ENCODE measurements at regions not wholly inside any gene's neighbourhood (a gene's known extent, or its start where the extent isn't known, plus 50 kb on each side); places are given as distances from the start of the nearest gene placed in this dataset.

- Mint-ChIP-seq H3K9me3 (no peaks in the 10 kb centered on the region), H3K27me3 (peaks cover 19 to 26% of the 10 kb centered on the region in 2 donors), H3K36me3 (ENCODE audit: insufficient read depth) (no peaks in the 10 kb centered on the region), H3K4me3 (no peak overlapping the region), H3K4me1 (ENCODE audit: low read depth in 2 of 2) (peaks cover 0 to 3% of the 10 kb centered on the region in 2 donors), H3K27ac (no peak overlapping the region)
- ATAC-seq (replicated peaks) (no peak), DNase-seq (no peak)
Measured at GRCh38 chr11:116698080-116698479, 74.7 kb downstream of the BUD13 start.

- Mint-ChIP-seq H3K27ac (no peak overlapping the region), H3K27me3 (peaks cover 18 to 26% of the 10 kb centered on the region in 2 donors), H3K4me3 (no peak overlapping the region)
Measured at GRCh38 chr11:116697639-116698038, 75.1 kb downstream of the BUD13 start.

GRCh38 chr11:116697011-116697410, 75.8 kb downstream of the BUD13 start:
- peaks cover 18 to 26% of the 10 kb centered on the region in 2 donors for H3K27me3 Mint-ChIP-seq
- ATAC-seq (replicated peaks) (peak; percentile 65), DNase-seq (no peak)
- no peak overlapping the region for H3K4me3 Mint-ChIP-seq
- no peaks in the 10 kb centered on the region for H3K9me3 Mint-ChIP-seq
- H3K27ac Mint-ChIP-seq = no peak overlapping the region
- no peaks in the 10 kb centered on the region for H3K4me1 Mint-ChIP-seq (ENCODE audit: low read depth in 2 of 2)
- no peaks in the 10 kb centered on the region for H3K36me3 Mint-ChIP-seq (ENCODE audit: insufficient read depth)

More at GRCh38 chr11:116697639-116698038, 75.1 kb downstream of the BUD13 start:
- ATAC-seq (replicated peaks) = no peak
- H3K36me3 Mint-ChIP-seq (ENCODE audit: insufficient read depth) = no peaks in the 10 kb centered on the region
- DNase-seq = no peak
- no peaks in the 10 kb centered on the region for H3K9me3 Mint-ChIP-seq
- H3K4me1 Mint-ChIP-seq (ENCODE audit: low read depth in 2 of 2) = no peaks in the 10 kb centered on the region

GRCh38 chr11:116696381-116696941, 76.3 kb downstream of the BUD13 start:
- Mint-ChIP-seq H3K36me3 (ENCODE audit: insufficient read depth) (no peaks in the 10 kb centered on the region), H3K4me1 (ENCODE audit: low read depth in 2 of 2) (peaks cover 0 to 2% of the 10 kb centered on the region in 2 donors), H3K27ac (no peak overlapping the region), H3K27me3 (peaks cover 18 to 26% of the 10 kb centered on the region in 2 donors), H3K4me3 (no peak overlapping the region), H3K9me3 (no peaks in the 10 kb centered on the region)
- DNase-seq (no peak), ATAC-seq (replicated peaks) (peak; percentile 40)

GRCh38 chr11:116695657-116696254, 77.0 kb downstream of the BUD13 start:
- ATAC-seq (replicated peaks) (no peak), DNase-seq (no peak)
- H3K27ac Mint-ChIP-seq = no peak overlapping the region
- no peaks in the 10 kb centered on the region for H3K36me3 Mint-ChIP-seq (ENCODE audit: insufficient read depth)
- no peak overlapping the region for H3K4me3 Mint-ChIP-seq
- H3K27me3 Mint-ChIP-seq = peaks cover 18 to 26% of the 10 kb centered on the region in 2 donors
- H3K9me3 Mint-ChIP-seq = no peaks in the 10 kb centered on the region
- peaks cover 0 to 2% of the 10 kb centered on the region in 2 donors for H3K4me1 Mint-ChIP-seq (ENCODE audit: low read depth in 2 of 2)

- H3K9me3 Mint-ChIP-seq = no peaks in the 10 kb centered on the region
- peaks cover 18 to 26% of the 10 kb centered on the region in 2 donors for H3K27me3 Mint-ChIP-seq
- ATAC-seq (replicated peaks) (no peak), DNase-seq (no peak)
- H3K4me1 Mint-ChIP-seq (ENCODE audit: low read depth in 2 of 2) = peaks cover 0 to 2% of the 10 kb centered on the region in 2 donors
- H3K4me3 Mint-ChIP-seq = no peak overlapping the region
- H3K27ac Mint-ChIP-seq = no peak overlapping the region
- H3K36me3 Mint-ChIP-seq (ENCODE audit: insufficient read depth) = no peaks in the 10 kb centered on the region
Measured at GRCh38 chr11:116694815-116695590, 77.8 kb downstream of the BUD13 start.

GRCh38 chr11:116694349-116694725, 78.5 kb downstream of the BUD13 start:
- no peaks in the 10 kb centered on the region for H3K9me3 Mint-ChIP-seq
- no peak for DNase-seq
- no peak overlapping the region for H3K27ac Mint-ChIP-seq
- no peaks in the 10 kb centered on the region for H3K36me3 Mint-ChIP-seq (ENCODE audit: insufficient read depth)
- peaks cover 18 to 22% of the 10 kb centered on the region in 2 donors for H3K27me3 Mint-ChIP-seq
- no peak for ATAC-seq (replicated peaks)
- no peak overlapping the region for H3K4me3 Mint-ChIP-seq
- peaks cover 0 to 2% of the 10 kb centered on the region in 2 donors for H3K4me1 Mint-ChIP-seq (ENCODE audit: low read depth in 2 of 2)

- no peak for ATAC-seq (replicated peaks)
- peaks cover 0 to 2% of the 10 kb centered on the region in 2 donors for H3K4me1 Mint-ChIP-seq (ENCODE audit: low read depth in 2 of 2)
Measured at GRCh38 chr11:116693593-116694348, 79.0 kb downstream of the BUD13 start.

GRCh38 chr11:116693102-116693570, 79.7 kb downstream of the BUD13 start:
- H3K36me3 Mint-ChIP-seq (ENCODE audit: insufficient read depth) = no peaks in the 10 kb centered on the region
- peaks cover 16 to 18% of the 10 kb centered on the region in 2 donors for H3K27me3 Mint-ChIP-seq
- no peak overlapping the region for H3K4me3 Mint-ChIP-seq
- ATAC-seq (replicated peaks) (no peak), DNase-seq (no peak)
- H3K27ac Mint-ChIP-seq = no peak overlapping the region
- H3K9me3 Mint-ChIP-seq = no peaks in the 10 kb centered on the region
- peaks cover 0 to 2% of the 10 kb centered on the region in 2 donors for H3K4me1 Mint-ChIP-seq (ENCODE audit: low read depth in 2 of 2)

More at GRCh38 chr11:116693593-116694348, 79.0 kb downstream of the BUD13 start:
- DNase-seq = no peak
- no peak overlapping the region for H3K4me3 Mint-ChIP-seq
- no peaks in the 10 kb centered on the region for H3K9me3 Mint-ChIP-seq
- no peak overlapping the region for H3K27ac Mint-ChIP-seq
- H3K27me3 Mint-ChIP-seq = peaks cover 18 to 20% of the 10 kb centered on the region in 2 donors
- H3K36me3 Mint-ChIP-seq (ENCODE audit: insufficient read depth) = no peaks in the 10 kb centered on the region

GRCh38 chr11:116692318-116693101, 80.3 kb downstream of the BUD13 start:
- Mint-ChIP-seq H3K4me3 (no peak overlapping the region), H3K4me1 (ENCODE audit: low read depth in 2 of 2) (peaks cover 0 to 2% of the 10 kb centered on the region in 2 donors), H3K9me3 (no peaks in the 10 kb centered on the region), H3K36me3 (ENCODE audit: insufficient read depth) (no peaks in the 10 kb centered on the region), H3K27me3 (peaks cover 16 to 20% of the 10 kb centered on the region in 2 donors), H3K27ac (no peak overlapping the region)
- ATAC-seq (replicated peaks) = no peak
- no peak for DNase-seq

- Mint-ChIP-seq H3K4me1 (ENCODE audit: low read depth in 2 of 2) (peaks cover 0 to 2% of the 10 kb centered on the region in 2 donors), H3K27me3 (peaks cover 20 to 23% of the 10 kb centered on the region in 2 donors), H3K9me3 (no peaks in the 10 kb centered on the region), H3K27ac (peak overlapping the region in 1 of 2 donors; percentile 24), H3K36me3 (ENCODE audit: insufficient read depth) (no peaks in the 10 kb centered on the region), H3K4me3 (no peak overlapping the region)
- DNase-seq (peak; percentile 40 to 54 (median 44)), ATAC-seq (replicated peaks) (peak; percentile 78)
Measured at GRCh38 chr11:116691771-116692177, 81.0 kb downstream of the BUD13 start.

GRCh38 chr11:116690611-116691010, 82.2 kb downstream of the BUD13 start:
- Mint-ChIP-seq H3K4me1 (ENCODE audit: low read depth in 2 of 2) (peaks cover 0 to 2% of the 10 kb centered on the region in 2 donors), H3K27ac (no peak overlapping the region), H3K9me3 (no peaks in the 10 kb centered on the region), H3K36me3 (ENCODE audit: insufficient read depth) (no peaks in the 10 kb centered on the region), H3K4me3 (no peak overlapping the region), H3K27me3 (peaks cover 11 to 27% of the 10 kb centered on the region in 2 donors)
- DNase-seq = no peak
- ATAC-seq (replicated peaks) = no peak

Data from effector memory CD8-positive, alpha-beta T cell (primary cell).